ENCODE measurements at regions not wholly inside any gene's neighbourhood (a gene's known extent, or its start where the extent isn't known, plus 50 kb on each side); places are given as distances from the start of the nearest gene placed in this dataset.

GRCh38 chr16:60087530-60087929, 1353.4 kb upstream of the GOT2 start:
- no peak for TF ChIP-seq CTCF (IDR thresholded peaks at IDR 0.05)
- TF ChIP-seq POLR2A (IDR thresholded peaks at IDR 0.05): no peak
- no peak for TF ChIP-seq POLR2AphosphoS5 (IDR thresholded peaks at IDR 0.05)

All from stomach (tissue), 4 donors.